ENCODE measurements at regions not wholly inside any gene's neighbourhood (a gene's known extent, or its start where the extent isn't known, plus 50 kb on each side); places are given as distances from the start of the nearest gene placed in this dataset.

GRCh38 chr18:44589693-44590355 is 90.9 kb upstream of the SETBP1 start:
- no peaks in the 10 kb centered on the region for H3K79me1 ChIP-seq (ENCODE audit: low read depth, low read length)
- DNase-seq (ENCODE audit: low spot score) = no peak
- no peak overlapping the region for H3K14ac ChIP-seq (ENCODE audit: low read length)
- H2BK120ac ChIP-seq (ENCODE audit: low read depth, low read length) = no peak overlapping the region
- no peak overlapping the region for H4K8ac ChIP-seq (ENCODE audit: low read depth, low read length)
- peak overlapping the region; percentile 36 for H3K9ac ChIP-seq (ENCODE audit: low read depth, low read length, poor library complexity)
- H3K27me3 ChIP-seq (ENCODE audit: control insufficient read depth in 3 of 3, insufficient read depth in 3 of 3, low read depth in 1 of 3, low read length in 3 of 3) = no peaks in the 10 kb centered on the region
- no peaks in the 10 kb centered on the region for H3K4me1 ChIP-seq (ENCODE audit: control insufficient read depth in 2 of 2, insufficient read depth in 1 of 2, low read depth in 1 of 2, low read length in 2 of 2)
- H3K23ac ChIP-seq (ENCODE audit: low read depth, low read length, poor library complexity) = no peak overlapping the region
- H3K4ac ChIP-seq (ENCODE audit: low read length) = no peak overlapping the region
- no peak overlapping the region for H2AFZ ChIP-seq (ENCODE audit: low read length)
- no peak overlapping the region for H3K4me3 ChIP-seq (ENCODE audit: low read length in 2 of 2)
- no peak overlapping the region for H2AK5ac ChIP-seq (ENCODE audit: low read depth, low read length)
- H4K91ac ChIP-seq (ENCODE audit: low read depth, low read length, poor library complexity) = no peak overlapping the region
- H3K4me2 ChIP-seq (ENCODE audit: insufficient read depth, low read length, poor library complexity, severe bottlenecking) = no peak overlapping the region
- H2BK5ac ChIP-seq (ENCODE audit: low read length) = no peak overlapping the region
- H2BK15ac ChIP-seq (ENCODE audit: low read length) = no peak overlapping the region
- no peaks in the 10 kb centered on the region for H3K36me3 ChIP-seq (replicated peaks in 1 of 2; ENCODE audit: control insufficient read depth in 2 of 2, insufficient read depth in 2 of 2, low read length in 2 of 2)
- H3K9me3 ChIP-seq (replicated peaks in 1 of 2; ENCODE audit: control insufficient read depth in 2 of 2, insufficient read depth in 1 of 2, low read depth in 1 of 2, low read length in 2 of 2) = no peaks in the 10 kb centered on the region
- H3K18ac ChIP-seq (ENCODE audit: low read length) = no peak overlapping the region
- no CpG with 5 or more reads among the region's 3 CpGs for WGBS, 2 donors (ENCODE audit: extremely low coverage in 2 of 2, insufficient read length in 2 of 2, insufficient replicate concordance in 1 of 2)
- H2BK12ac ChIP-seq (ENCODE audit: low read length) = no peak overlapping the region
- no peak overlapping the region for H3K27ac ChIP-seq (replicated peaks; ENCODE audit: low read length)

DNA sequence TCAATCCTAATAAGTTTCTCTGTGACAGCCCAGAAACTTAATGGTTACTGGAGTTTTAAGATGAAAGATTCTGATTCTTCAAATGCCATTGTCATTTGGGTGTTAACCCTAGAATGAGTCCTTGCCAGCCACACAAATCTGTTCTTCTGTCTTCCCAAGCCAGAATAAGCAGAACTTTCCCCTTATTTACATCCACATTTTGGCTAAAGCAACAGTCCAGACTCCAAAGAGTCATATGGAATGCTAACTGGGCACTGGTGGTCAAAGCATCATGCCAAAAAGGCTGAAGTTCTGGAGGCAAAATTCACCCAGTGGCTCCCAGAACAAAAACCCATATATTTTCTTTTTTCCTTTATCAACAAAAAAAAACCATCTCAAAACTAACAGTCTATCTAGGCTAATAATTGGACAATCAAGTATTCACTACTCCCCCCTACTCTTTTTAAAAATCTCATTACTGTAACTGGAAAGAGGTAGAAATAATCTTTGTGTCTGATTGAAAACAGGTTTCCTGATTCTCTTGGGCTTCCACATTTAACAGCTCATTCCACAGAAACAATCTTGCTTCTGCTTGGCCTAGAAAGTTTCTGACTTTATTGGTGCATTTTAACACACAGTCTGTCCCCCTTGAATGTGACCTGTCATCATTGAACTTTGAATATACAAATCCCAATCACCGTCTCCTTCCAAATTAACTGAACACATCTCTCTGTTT is 89.6 kb upstream of the SETBP1 start:
- H3K4me1 ChIP-seq (ENCODE audit: control insufficient read depth in 2 of 2, insufficient read depth in 1 of 2, low read depth in 1 of 2, low read length in 2 of 2) = no peaks in the 10 kb centered on the region
- H2BK120ac ChIP-seq (ENCODE audit: low read depth, low read length) = no peak overlapping the region
- H2BK5ac ChIP-seq (ENCODE audit: low read length) = no peak overlapping the region
- WGBS, 2 donors (ENCODE audit: extremely low coverage in 2 of 2, insufficient read length in 2 of 2, insufficient replicate concordance in 1 of 2) = no CpG with 5 or more reads among the region's 1 CpG
- no peak overlapping the region for H2AK5ac ChIP-seq (ENCODE audit: low read depth, low read length)
- H2BK15ac ChIP-seq (ENCODE audit: low read length) = no peak overlapping the region
- no peak overlapping the region for H3K14ac ChIP-seq (ENCODE audit: low read length)
- H3K18ac ChIP-seq (ENCODE audit: low read length) = no peak overlapping the region
- H2AFZ ChIP-seq (ENCODE audit: low read length) = peak overlapping the region; percentile 18
- no peak overlapping the region for H3K23ac ChIP-seq (ENCODE audit: low read depth, low read length, poor library complexity)
- no peak overlapping the region for H4K8ac ChIP-seq (ENCODE audit: low read depth, low read length)
- no peaks in the 10 kb centered on the region for H3K9me3 ChIP-seq (replicated peaks in 1 of 2; ENCODE audit: control insufficient read depth in 2 of 2, insufficient read depth in 1 of 2, low read depth in 1 of 2, low read length in 2 of 2)
- H3K79me1 ChIP-seq (ENCODE audit: low read depth, low read length) = no peaks in the 10 kb centered on the region
- H3K4me3 ChIP-seq (ENCODE audit: low read length in 2 of 2) = no peak overlapping the region
- no peak overlapping the region for H2BK12ac ChIP-seq (ENCODE audit: low read length)
- no peaks in the 10 kb centered on the region for H3K27me3 ChIP-seq (ENCODE audit: control insufficient read depth in 3 of 3, insufficient read depth in 3 of 3, low read depth in 1 of 3, low read length in 3 of 3)
- DNase-seq (ENCODE audit: low spot score) = no peak
- H3K36me3 ChIP-seq (replicated peaks in 1 of 2; ENCODE audit: control insufficient read depth in 2 of 2, insufficient read depth in 2 of 2, low read length in 2 of 2) = no peaks in the 10 kb centered on the region
- no peak overlapping the region for H4K91ac ChIP-seq (ENCODE audit: low read depth, low read length, poor library complexity)
- H3K4ac ChIP-seq (ENCODE audit: low read length) = no peak overlapping the region
- H3K4me2 ChIP-seq (ENCODE audit: insufficient read depth, low read length, poor library complexity, severe bottlenecking) = no peak overlapping the region
- no peak overlapping the region for H3K27ac ChIP-seq (replicated peaks; ENCODE audit: low read length)
- no peak overlapping the region for H3K9ac ChIP-seq (ENCODE audit: low read depth, low read length, poor library complexity)

DNA sequence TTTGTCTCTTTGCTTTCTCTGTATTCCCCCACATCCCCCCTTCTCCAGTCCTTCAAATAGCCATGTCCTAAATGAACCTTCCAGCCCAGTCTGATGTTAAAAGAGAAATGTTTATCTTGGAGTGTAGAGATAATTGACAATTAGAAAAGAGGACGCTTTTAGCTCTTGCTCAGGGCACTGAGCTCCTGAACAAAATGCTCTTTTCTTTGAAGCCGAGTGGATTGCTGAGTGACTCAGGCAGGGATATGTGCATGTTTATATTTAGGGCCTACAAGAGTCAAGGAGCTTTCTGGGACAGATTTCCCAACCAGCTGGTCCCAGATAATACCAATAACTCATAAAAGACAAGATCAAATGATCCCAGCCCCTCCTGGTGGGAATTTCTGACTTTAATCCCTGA is 88.0 kb upstream of the SETBP1 start:
- no peak overlapping the region for H3K9ac ChIP-seq (ENCODE audit: low read depth, low read length, poor library complexity)
- no peak overlapping the region for H3K23ac ChIP-seq (ENCODE audit: low read depth, low read length, poor library complexity)
- no CpG with 5 or more reads among the region's 2 CpGs for WGBS, 2 donors (ENCODE audit: extremely low coverage in 2 of 2, insufficient read length in 2 of 2, insufficient replicate concordance in 1 of 2)
- H3K79me1 ChIP-seq (ENCODE audit: low read depth, low read length) = no peaks in the 10 kb centered on the region
- H2AK5ac ChIP-seq (ENCODE audit: low read depth, low read length) = no peak overlapping the region
- H3K4me2 ChIP-seq (ENCODE audit: insufficient read depth, low read length, poor library complexity, severe bottlenecking) = no peak overlapping the region
- H3K4ac ChIP-seq (ENCODE audit: low read length) = no peak overlapping the region
- no peak for DNase-seq (ENCODE audit: low spot score)
- no peak overlapping the region for H3K4me3 ChIP-seq (ENCODE audit: low read length in 2 of 2)
- no peak overlapping the region for H4K91ac ChIP-seq (ENCODE audit: low read depth, low read length, poor library complexity)
- no peak overlapping the region for H2BK12ac ChIP-seq (ENCODE audit: low read length)
- H3K4me1 ChIP-seq (ENCODE audit: control insufficient read depth in 2 of 2, insufficient read depth in 1 of 2, low read depth in 1 of 2, low read length in 2 of 2) = no peaks in the 10 kb centered on the region
- H2AFZ ChIP-seq (ENCODE audit: low read length) = peak overlapping the region; percentile 32
- no peak overlapping the region for H3K18ac ChIP-seq (ENCODE audit: low read length)
- no peaks in the 10 kb centered on the region for H3K9me3 ChIP-seq (replicated peaks in 1 of 2; ENCODE audit: control insufficient read depth in 2 of 2, insufficient read depth in 1 of 2, low read depth in 1 of 2, low read length in 2 of 2)
- no peak overlapping the region for H3K14ac ChIP-seq (ENCODE audit: low read length)
- no peak overlapping the region for H2BK5ac ChIP-seq (ENCODE audit: low read length)
- H4K8ac ChIP-seq (ENCODE audit: low read depth, low read length) = no peak overlapping the region
- no peak overlapping the region for H2BK15ac ChIP-seq (ENCODE audit: low read length)
- no peaks in the 10 kb centered on the region for H3K36me3 ChIP-seq (replicated peaks in 1 of 2; ENCODE audit: control insufficient read depth in 2 of 2, insufficient read depth in 2 of 2, low read length in 2 of 2)
- no peak overlapping the region for H2BK120ac ChIP-seq (ENCODE audit: low read depth, low read length)
- no peaks in the 10 kb centered on the region for H3K27me3 ChIP-seq (ENCODE audit: control insufficient read depth in 3 of 3, insufficient read depth in 3 of 3, low read depth in 1 of 3, low read length in 3 of 3)
- no peak overlapping the region for H3K27ac ChIP-seq (replicated peaks; ENCODE audit: low read length)

- no CpG with 5 or more reads among the region's 3 CpGs for WGBS, 2 donors (ENCODE audit: extremely low coverage in 2 of 2, insufficient read length in 2 of 2, insufficient replicate concordance in 1 of 2)
- no peaks in the 10 kb centered on the region for H3K9me3 ChIP-seq (replicated peaks in 1 of 2; ENCODE audit: control insufficient read depth in 2 of 2, insufficient read depth in 1 of 2, low read depth in 1 of 2, low read length in 2 of 2)
- no peaks in the 10 kb centered on the region for H3K27me3 ChIP-seq (ENCODE audit: control insufficient read depth in 3 of 3, insufficient read depth in 3 of 3, low read depth in 1 of 3, low read length in 3 of 3)
- no peak overlapping the region for H2BK15ac ChIP-seq (ENCODE audit: low read length)
- H2AFZ ChIP-seq (ENCODE audit: low read length) = no peak overlapping the region
- no peak overlapping the region for H3K4me2 ChIP-seq (ENCODE audit: insufficient read depth, low read length, poor library complexity, severe bottlenecking)
- no peak overlapping the region for H2AK5ac ChIP-seq (ENCODE audit: low read depth, low read length)
- no peak for DNase-seq (ENCODE audit: low spot score)
- H3K4me1 ChIP-seq (ENCODE audit: control insufficient read depth in 2 of 2, insufficient read depth in 1 of 2, low read depth in 1 of 2, low read length in 2 of 2) = no peaks in the 10 kb centered on the region
- H3K4me3 ChIP-seq (ENCODE audit: low read length in 2 of 2) = no peak overlapping the region
- H3K4ac ChIP-seq (ENCODE audit: low read length) = no peak overlapping the region
- H3K9ac ChIP-seq (ENCODE audit: low read depth, low read length, poor library complexity) = no peak overlapping the region
- no peak overlapping the region for H2BK120ac ChIP-seq (ENCODE audit: low read depth, low read length)
- no peak overlapping the region for H2BK12ac ChIP-seq (ENCODE audit: low read length)
- no peaks in the 10 kb centered on the region for H3K79me1 ChIP-seq (ENCODE audit: low read depth, low read length)
- H4K91ac ChIP-seq (ENCODE audit: low read depth, low read length, poor library complexity) = no peak overlapping the region
- no peaks in the 10 kb centered on the region for H3K36me3 ChIP-seq (replicated peaks in 1 of 2; ENCODE audit: control insufficient read depth in 2 of 2, insufficient read depth in 2 of 2, low read length in 2 of 2)
- H3K27ac ChIP-seq (replicated peaks; ENCODE audit: low read length) = no peak overlapping the region
- H3K18ac ChIP-seq (ENCODE audit: low read length) = no peak overlapping the region
- no peak overlapping the region for H3K23ac ChIP-seq (ENCODE audit: low read depth, low read length, poor library complexity)
- no peak overlapping the region for H3K14ac ChIP-seq (ENCODE audit: low read length)
- no peak overlapping the region for H4K8ac ChIP-seq (ENCODE audit: low read depth, low read length)
- H2BK5ac ChIP-seq (ENCODE audit: low read length) = no peak overlapping the region
Observed at GRCh38 chr18:44594799-44595467, 85.8 kb upstream of the SETBP1 start.
